GM12878 (cell line): ENCODE measurements at regions not wholly inside any gene's neighbourhood (a gene's known extent, or its start where the extent isn't known, plus 50 kb on each side); places are given as distances from the start of the nearest gene placed in this dataset.

Experiments used
- DPF2 ChIP-seq: fragments of 450-650 bp; IDR thresholded peaks from 2 replicates; pipeline ENCODE4 v1.6.1; 2017; ENCODE audit warnings: mild to moderate bottlenecking
- HSF1 ChIP-seq: fragments of 150-350 bp; IDR thresholded peaks from 2 replicates; pipeline ENCODE4 v1.6.1; 2014; ENCODE audit warnings: mild to moderate bottlenecking, low read depth, low read length
- IKZF1 ChIP-seq: fragments of 450-650 bp; conservative IDR thresholded peaks from 2 replicates; pipeline ENCODE4 v1.6.1; 2017; ENCODE audit warnings: antibody characterized with exemption, mild to moderate bottlenecking
- IRF4 ChIP-seq: IDR thresholded peaks from 2 replicates; pipeline ENCODE4 v1.6.1; 2011; ENCODE audit warnings: low read depth, low read length
- MYB ChIP-seq: fragments of 150-350 bp; IDR thresholded peaks from 2 replicates; pipeline ENCODE4 v1.6.1; 2014; ENCODE audit warnings: mild to moderate bottlenecking, low read depth, low read length, borderline replicate concordance
- PAX5 ChIP-seq: IDR thresholded peaks from 2 replicates; pipeline ENCODE4 v1.6.1; 2011; ENCODE audit warnings: low read depth, low read length, borderline replicate concordance
- POLR2AphosphoS5 ChIP-seq: IDR thresholded peaks from 2 replicates; pipeline ENCODE4 v1.6.1; 2011; ENCODE audit warnings: mild to moderate bottlenecking, low read length, inconsistent platforms
- SMARCA5 ChIP-seq: fragments of 450-650 bp; IDR thresholded peaks from 2 replicates; pipeline ENCODE4 v1.6.1; 2017; ENCODE audit warnings: mild to moderate bottlenecking
- SPI1 ChIP-seq: IDR thresholded peaks from 2 replicates; pipeline ENCODE4 v1.6.1; 2011; ENCODE audit warnings: low read depth, mild to moderate bottlenecking, low read length, moderate library complexity, borderline replicate concordance; ENCODE audit not compliant: insufficient read depth
- TAF1 ChIP-seq: IDR thresholded peaks from 2 replicates; pipeline ENCODE4 v1.6.1; 2011; ENCODE audit warnings: mild to moderate bottlenecking, low read depth, low read length, borderline replicate concordance
- ZNF274 ChIP-seq: IDR thresholded peaks from one replicate; pipeline ENCODE4 v1.8.0; 2011; ENCODE audit not compliant: insufficient read length, insufficient read depth
- ZSCAN29 ChIP-seq: fragments of 450-650 bp; IDR thresholded peaks from 2 replicates; pipeline ENCODE4 v1.6.1; 2017; ENCODE audit warnings: mild to moderate bottlenecking, moderate library complexity
- TF ChIP-seq, protein P1 (sequence below): fragments of 150-350 bp; IDR thresholded peaks from 2 replicates; pipeline ENCODE4 v1.6.1; 2016; ENCODE audit warnings: low read depth, low read length
- TF ChIP-seq, protein P2 (sequence below): fragments of 450-650 bp; formaldehyde crosslinking; IDR thresholded peaks from 2 replicates; pipeline ENCODE4 v1.4.0; 2020; ENCODE audit warnings: mild to moderate bottlenecking, moderate library complexity
- TF ChIP-seq, protein P3 (sequence below): fragments of 450-650 bp; conservative IDR thresholded peaks from 2 replicates; pipeline ENCODE4 v1.6.1; 2017; ENCODE audit warnings: mild to moderate bottlenecking, moderate library complexity

DNA sequence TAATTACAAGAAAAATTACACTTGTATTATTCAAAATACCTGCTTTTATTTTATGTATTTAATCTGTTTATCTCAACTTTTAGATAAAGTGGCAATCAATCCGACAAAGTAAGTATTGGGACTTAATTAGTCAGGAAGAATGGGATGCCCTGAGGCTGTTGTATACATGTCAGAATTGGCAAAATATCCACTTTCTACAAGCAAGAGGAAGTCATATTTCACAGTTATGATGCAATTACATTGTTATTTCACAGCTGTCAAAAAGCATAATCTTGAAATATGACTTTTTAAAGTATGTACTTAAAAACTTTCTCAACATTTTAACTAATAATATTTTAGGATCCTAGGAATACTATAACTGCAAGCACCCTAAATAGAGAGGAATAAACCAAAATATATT is 357.1 kb upstream of the MGAT4C start (continued):
- TF ChIP-seq, protein P1, sequence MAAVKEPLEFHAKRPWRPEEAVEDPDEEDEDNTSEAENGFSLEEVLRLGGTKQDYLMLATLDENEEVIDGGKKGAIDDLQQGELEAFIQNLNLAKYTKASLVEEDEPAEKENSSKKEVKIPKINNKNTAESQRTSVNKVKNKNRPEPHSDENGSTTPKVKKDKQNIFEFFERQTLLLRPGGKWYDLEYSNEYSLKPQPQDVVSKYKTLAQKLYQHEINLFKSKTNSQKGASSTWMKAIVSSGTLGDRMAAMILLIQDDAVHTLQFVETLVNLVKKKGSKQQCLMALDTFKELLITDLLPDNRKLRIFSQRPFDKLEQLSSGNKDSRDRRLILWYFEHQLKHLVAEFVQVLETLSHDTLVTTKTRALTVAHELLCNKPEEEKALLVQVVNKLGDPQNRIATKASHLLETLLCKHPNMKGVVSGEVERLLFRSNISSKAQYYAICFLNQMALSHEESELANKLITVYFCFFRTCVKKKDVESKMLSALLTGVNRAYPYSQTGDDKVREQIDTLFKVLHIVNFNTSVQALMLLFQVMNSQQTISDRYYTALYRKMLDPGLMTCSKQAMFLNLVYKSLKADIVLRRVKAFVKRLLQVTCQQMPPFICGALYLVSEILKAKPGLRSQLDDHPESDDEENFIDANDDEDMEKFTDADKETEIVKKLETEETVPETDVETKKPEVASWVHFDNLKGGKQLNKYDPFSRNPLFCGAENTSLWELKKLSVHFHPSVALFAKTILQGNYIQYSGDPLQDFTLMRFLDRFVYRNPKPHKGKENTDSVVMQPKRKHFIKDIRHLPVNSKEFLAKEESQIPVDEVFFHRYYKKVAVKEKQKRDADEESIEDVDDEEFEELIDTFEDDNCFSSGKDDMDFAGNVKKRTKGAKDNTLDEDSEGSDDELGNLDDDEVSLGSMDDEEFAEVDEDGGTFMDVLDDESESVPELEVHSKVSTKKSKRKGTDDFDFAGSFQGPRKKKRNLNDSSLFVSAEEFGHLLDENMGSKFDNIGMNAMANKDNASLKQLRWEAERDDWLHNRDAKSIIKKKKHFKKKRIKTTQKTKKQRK = no peak
- no peak for TF ChIP-seq ZNF274
- no peak for TF ChIP-seq DPF2
- no peak for TF ChIP-seq HSF1
- TF ChIP-seq, protein P2, sequence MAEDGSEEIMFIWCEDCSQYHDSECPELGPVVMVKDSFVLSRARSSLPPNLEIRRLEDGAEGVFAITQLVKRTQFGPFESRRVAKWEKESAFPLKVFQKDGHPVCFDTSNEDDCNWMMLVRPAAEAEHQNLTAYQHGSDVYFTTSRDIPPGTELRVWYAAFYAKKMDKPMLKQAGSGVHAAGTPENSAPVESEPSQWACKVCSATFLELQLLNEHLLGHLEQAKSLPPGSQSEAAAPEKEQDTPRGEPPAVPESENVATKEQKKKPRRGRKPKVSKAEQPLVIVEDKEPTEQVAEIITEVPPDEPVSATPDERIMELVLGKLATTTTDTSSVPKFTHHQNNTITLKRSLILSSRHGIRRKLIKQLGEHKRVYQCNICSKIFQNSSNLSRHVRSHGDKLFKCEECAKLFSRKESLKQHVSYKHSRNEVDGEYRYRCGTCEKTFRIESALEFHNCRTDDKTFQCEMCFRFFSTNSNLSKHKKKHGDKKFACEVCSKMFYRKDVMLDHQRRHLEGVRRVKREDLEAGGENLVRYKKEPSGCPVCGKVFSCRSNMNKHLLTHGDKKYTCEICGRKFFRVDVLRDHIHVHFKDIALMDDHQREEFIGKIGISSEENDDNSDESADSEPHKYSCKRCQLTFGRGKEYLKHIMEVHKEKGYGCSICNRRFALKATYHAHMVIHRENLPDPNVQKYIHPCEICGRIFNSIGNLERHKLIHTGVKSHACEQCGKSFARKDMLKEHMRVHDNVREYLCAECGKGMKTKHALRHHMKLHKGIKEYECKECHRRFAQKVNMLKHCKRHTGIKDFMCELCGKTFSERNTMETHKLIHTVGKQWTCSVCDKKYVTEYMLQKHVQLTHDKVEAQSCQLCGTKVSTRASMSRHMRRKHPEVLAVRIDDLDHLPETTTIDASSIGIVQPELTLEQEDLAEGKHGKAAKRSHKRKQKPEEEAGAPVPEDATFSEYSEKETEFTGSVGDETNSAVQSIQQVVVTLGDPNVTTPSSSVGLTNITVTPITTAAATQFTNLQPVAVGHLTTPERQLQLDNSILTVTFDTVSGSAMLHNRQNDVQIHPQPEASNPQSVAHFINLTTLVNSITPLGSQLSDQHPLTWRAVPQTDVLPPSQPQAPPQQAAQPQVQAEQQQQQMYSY (CRISPR knock-in tag) = no peak
- TF ChIP-seq POLR2AphosphoS5 = no peak
- no peak for TF ChIP-seq IRF4
- no peak for TF ChIP-seq IKZF1
- TF ChIP-seq, protein P3, sequence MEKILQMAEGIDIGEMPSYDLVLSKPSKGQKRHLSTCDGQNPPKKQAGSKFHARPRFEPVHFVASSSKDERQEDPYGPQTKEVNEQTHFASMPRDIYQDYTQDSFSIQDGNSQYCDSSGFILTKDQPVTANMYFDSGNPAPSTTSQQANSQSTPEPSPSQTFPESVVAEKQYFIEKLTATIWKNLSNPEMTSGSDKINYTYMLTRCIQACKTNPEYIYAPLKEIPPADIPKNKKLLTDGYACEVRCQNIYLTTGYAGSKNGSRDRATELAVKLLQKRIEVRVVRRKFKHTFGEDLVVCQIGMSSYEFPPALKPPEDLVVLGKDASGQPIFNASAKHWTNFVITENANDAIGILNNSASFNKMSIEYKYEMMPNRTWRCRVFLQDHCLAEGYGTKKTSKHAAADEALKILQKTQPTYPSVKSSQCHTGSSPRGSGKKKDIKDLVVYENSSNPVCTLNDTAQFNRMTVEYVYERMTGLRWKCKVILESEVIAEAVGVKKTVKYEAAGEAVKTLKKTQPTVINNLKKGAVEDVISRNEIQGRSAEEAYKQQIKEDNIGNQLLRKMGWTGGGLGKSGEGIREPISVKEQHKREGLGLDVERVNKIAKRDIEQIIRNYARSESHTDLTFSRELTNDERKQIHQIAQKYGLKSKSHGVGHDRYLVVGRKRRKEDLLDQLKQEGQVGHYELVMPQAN = no peak
- no peak for TF ChIP-seq TAF1
- no peak for TF ChIP-seq PAX5
- no peak for TF ChIP-seq ZSCAN29
- no peak for TF ChIP-seq MYB
- no peak for TF ChIP-seq SMARCA5
- no peak for TF ChIP-seq SPI1
